Caki2 (cell line): ENCODE measurements at regions not wholly inside any gene's neighbourhood (a gene's known extent, or its start where the extent isn't known, plus 50 kb on each side); places are given as distances from the start of the nearest gene placed in this dataset.
A peak's percentile ranks its signal among the peaks of the same experiment; 100 is the strongest.

Source experiments
- DNase-seq: peaks from one replicate; pipeline ENCODE4 v3.0.0-alpha.2; 2015; ENCODE audit warnings: low read depth
- in situ Hi-C: cut with HindIII; loops from 2 replicates; pipeline ENCODE4 v1.10.0; 2016; ENCODE audit warnings: low sequenced_read_pairs, low pct_unique_long_range_greater_than_20kb, mixed read lengths

GRCh38 chr13:63704521-63704920 is 2288.9 kb upstream of the PCDH20 start:
- in situ Hi-C loops: no loop called here
- DNase-seq: no peak

- no peak for DNase-seq
- in situ Hi-C loops: no loop called here
Measured at GRCh38 chr13:63700350-63700749, 2284.7 kb upstream of the PCDH20 start.

- in situ Hi-C loops: no loop called here
- no peak for DNase-seq
Measured at GRCh38 chr13:63699948-63700347, 2284.3 kb upstream of the PCDH20 start.

GRCh38 chr13:63696055-63696454 is 2280.4 kb upstream of the PCDH20 start:
- in situ Hi-C loops: no loop called here
- no peak for DNase-seq

DNA sequence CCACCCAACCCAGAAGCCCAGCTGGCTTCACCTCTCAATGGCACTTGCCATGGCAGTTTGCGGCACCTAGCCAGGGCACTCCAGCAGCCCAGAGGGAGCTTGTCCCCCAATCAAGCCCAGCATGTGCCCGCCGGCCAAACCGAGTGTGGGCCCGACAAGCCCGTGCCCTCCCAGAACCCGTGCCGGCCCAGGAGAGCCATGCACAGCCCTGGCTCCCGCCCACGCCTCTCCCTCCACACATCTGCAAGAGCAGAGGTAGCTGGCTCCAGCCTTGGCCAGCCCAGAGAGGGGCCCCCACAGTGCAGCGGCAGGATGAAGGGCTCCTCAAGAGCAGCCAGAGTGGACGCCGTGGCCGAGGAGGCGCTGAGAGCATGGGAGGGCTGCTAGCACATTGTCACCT is 2278.0 kb upstream of the PCDH20 start:
- DNase-seq: no peak
- in situ Hi-C loops: no loop called here

GRCh38 chr13:63691474-63691873 is 2275.8 kb upstream of the PCDH20 start:
- DNase-seq: no peak
- in situ Hi-C loops: no loop called here

DNA sequence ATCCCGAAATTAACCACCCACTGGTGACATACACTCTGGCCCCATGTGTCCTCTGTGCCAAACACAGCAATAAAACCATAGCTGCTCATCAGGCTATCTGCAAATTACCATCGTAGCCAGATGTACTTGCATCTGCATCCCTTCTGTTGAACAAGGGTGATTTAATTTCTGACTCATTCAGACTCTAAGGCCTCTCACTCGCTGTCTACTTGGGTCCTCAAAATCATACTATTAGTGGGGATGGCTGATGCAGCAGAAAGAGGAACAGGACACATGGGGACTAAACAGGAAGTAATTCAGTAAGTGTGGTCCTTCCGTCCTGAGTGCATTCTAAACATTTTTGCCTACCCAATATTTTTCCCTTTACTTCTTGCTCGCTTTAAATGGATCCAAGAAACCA is 2275.0 kb upstream of the PCDH20 start:
- no peak for DNase-seq
- in situ Hi-C loops: no loop called here

- in situ Hi-C loops: no loop called here
- no peak for DNase-seq
Measured at GRCh38 chr13:63684822-63685221, 2269.2 kb upstream of the PCDH20 start.

GRCh38 chr13:63680704-63681103 is 2265.1 kb upstream of the PCDH20 start:
- in situ Hi-C loops: no loop called here
- no peak for DNase-seq

GRCh38 chr13:63671296-63671695 is 2255.6 kb upstream of the PCDH20 start:
- in situ Hi-C loops: no loop called here
- DNase-seq: no peak

- DNase-seq: no peak
- in situ Hi-C loops: no loop called here
Measured at GRCh38 chr13:63651394-63651793, 2235.7 kb upstream of the PCDH20 start.

GRCh38 chr13:63643543-63643942 is 2227.9 kb upstream of the PCDH20 start:
- in situ Hi-C loops: no loop called here
- no peak for DNase-seq

GRCh38 chr13:63636316-63636993 is 2220.8 kb upstream of the PCDH20 start:
- DNase-seq: peak; percentile 18
- in situ Hi-C loops: no loop called here

- DNase-seq: no peak
- in situ Hi-C loops: no loop called here
Measured at GRCh38 chr13:63632321-63632720, 2216.7 kb upstream of the PCDH20 start.

DNA sequence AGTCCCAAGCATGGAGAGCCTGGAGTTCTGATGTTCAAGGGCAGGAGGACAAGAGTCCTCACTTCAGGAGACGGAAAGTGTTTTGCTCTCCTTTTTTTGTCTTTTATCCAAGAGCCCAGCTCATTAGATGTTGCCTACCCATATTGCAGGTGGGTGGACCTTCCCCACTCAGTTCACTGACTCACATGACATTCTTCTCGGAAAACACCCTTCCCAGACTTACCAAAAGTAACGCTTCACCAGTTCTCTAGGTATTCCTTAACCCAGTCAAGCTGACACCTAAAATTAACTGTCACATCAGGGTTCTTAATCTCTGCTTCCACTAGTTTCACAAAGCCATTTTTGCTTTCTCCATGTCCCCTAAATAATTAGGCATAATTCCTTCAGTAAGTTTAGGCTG is 2215.4 kb upstream of the PCDH20 start:
- in situ Hi-C loops: no loop called here
- DNase-seq: no peak

GRCh38 chr13:63629591-63629990 is 2213.9 kb upstream of the PCDH20 start:
- in situ Hi-C loops: no loop called here
- DNase-seq: no peak

DNA sequence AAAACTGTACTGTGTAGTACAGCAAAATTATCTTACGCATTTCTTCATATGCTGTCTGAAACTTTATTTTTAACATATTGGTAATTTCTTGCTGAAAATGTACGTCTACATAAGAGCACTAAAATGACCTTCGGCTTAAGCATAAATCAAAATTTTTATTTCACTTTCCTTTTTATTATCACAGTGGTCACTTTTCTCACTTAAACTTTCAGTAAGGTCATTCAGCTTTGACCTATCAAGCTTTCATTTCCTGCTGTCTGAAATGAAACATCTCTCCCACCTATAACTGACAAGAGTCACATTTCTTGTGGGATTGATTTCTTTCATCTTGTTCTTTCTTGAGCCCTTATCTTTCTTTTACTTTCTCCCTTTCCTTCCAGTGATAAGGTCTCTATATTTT is 2212.7 kb upstream of the PCDH20 start:
- in situ Hi-C loops: no loop called here
- DNase-seq: no peak

- DNase-seq: no peak
- in situ Hi-C loops: no loop called here
Measured at GRCh38 chr13:63625869-63626268, 2210.2 kb upstream of the PCDH20 start.

DNA sequence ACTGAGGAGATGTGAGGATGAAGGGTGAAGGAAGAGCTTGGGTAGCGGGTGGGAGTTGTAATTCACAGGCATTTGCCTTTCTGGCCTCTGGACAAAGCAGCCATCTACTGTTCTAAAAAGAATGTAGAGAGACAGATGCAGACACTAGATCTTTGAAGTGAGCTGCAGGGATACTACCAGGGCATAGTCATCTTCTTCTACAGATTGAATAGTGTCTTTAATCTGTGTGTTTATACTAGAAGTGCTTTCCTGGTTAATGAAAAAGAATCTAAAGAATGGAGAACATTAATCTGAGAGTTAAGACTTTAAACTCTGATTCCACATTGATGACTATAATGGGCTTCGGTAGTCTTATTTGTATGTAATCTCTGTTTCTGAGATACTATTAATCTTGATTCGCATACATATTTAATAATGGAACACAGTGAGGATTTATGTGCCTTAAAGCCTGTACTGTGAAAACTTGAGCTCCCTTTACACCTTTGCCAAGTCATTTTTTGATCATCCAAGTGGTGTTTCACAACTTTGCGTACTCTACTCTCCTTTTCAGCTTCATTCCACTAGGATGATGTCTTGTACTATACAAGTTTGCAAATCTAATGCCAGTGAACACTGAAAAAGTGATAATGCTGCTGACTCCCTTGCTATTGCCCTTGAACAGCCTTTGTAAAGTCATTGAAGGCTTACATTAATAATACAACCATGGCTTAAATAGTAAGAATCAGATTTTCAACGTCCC is 2199.4 kb upstream of the PCDH20 start:
- DNase-seq: no peak
- in situ Hi-C loops: no loop called here

GRCh38 chr13:63607153-63607552 is 2191.5 kb upstream of the PCDH20 start:
- no peak for DNase-seq
- in situ Hi-C loops: no loop called here
